ENCODE measurements at regions not wholly inside any gene's neighbourhood (a gene's known extent, or its start where the extent isn't known, plus 50 kb on each side); places are given as distances from the start of the nearest gene placed in this dataset.

GRCh38 chr11:103690356-103690755 lies 346.1 kb upstream of the DDI1 start:
- WGBS, 5 donors: 36 to 98% (median 88%) methylated on average over 1 of the region's 1 CpG
- H3K4me1 ChIP-seq: no peaks in the 10 kb centered on the region
- DNase-seq: no peak
- no peaks in the 10 kb centered on the region for H3K36me3 ChIP-seq
- TF ChIP-seq EP300 (IDR thresholded peaks at IDR 0.05) (no peak), POLR2A (IDR thresholded peaks at IDR 0.05) (no peak), POLR2AphosphoS5 (IDR thresholded peaks at IDR 0.05) (no peak), CTCF (IDR thresholded peaks at IDR 0.05) (no peak)
- intact Hi-C loops (cut with DNase I; ENCODE audit: low total_unique reads): no loop called here
- no peaks in the 10 kb centered on the region for H3K9me3 ChIP-seq
- no peak overlapping the region for H3K4me3 ChIP-seq
- H3K27me3 ChIP-seq: no peaks in the 10 kb centered on the region
- H3K27ac ChIP-seq: no peak overlapping the region

DNA sequence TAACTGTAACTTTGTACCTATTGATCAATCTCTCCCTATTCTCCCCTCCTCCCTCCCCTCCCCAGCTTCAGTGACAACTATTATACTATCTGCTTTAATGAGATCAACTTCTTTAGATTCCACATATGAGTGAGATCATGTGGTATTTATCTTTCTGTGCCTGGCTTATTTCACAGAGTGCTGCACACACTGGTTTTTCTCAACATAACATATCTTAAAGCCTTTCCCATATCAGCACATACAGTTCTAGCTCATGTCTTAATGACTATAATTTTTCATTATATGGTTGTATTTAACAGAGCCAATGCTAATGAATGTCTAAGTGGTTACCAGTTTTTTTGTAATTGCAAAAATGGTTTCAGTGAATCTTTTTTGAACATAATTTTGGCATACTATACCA lies 340.3 kb upstream of the DDI1 start:
- Histone ChIP-seq H3K4me1 (peaks cover 0 to 14% (median 0%) of the 10 kb centered on the region in 4 donors), H3K27me3 (no peaks in the 10 kb centered on the region), H3K36me3 (no peaks in the 10 kb centered on the region), H3K27ac (no peak overlapping the region), H3K4me3 (no peak overlapping the region), H3K9me3 (no peaks in the 10 kb centered on the region)
- DNase-seq: peak in 1 of 2 donors; percentile 40
- no peak for TF ChIP-seq POLR2A (IDR thresholded peaks at IDR 0.05)
- TF ChIP-seq EP300 (IDR thresholded peaks at IDR 0.05): no peak
- TF ChIP-seq CTCF (IDR thresholded peaks at IDR 0.05): no peak
- no peak for TF ChIP-seq POLR2AphosphoS5 (IDR thresholded peaks at IDR 0.05)
- intact Hi-C loops (cut with DNase I; ENCODE audit: low total_unique reads): no loop called here

GRCh38 chr11:103699216-103699615 lies 337.2 kb upstream of the DDI1 start:
- WGBS, 5 donors: 52 to 79% (median 63%) methylated on average over 3 of the region's 3 CpGs
- intact Hi-C loops (cut with DNase I; ENCODE audit: low total_unique reads): no loop called here

GRCh38 chr11:103699656-103700055 lies 336.8 kb upstream of the DDI1 start:
- Histone ChIP-seq H3K9me3 (no peaks in the 10 kb centered on the region), H3K36me3 (no peaks in the 10 kb centered on the region), H3K4me1 (peaks cover 0 to 18% (median 0%) of the 10 kb centered on the region in 4 donors), H3K27ac (no peak overlapping the region), H3K4me3 (no peak overlapping the region), H3K27me3 (no peaks in the 10 kb centered on the region)
- WGBS, 5 donors: 58 to 94% (median 88%) methylated on average over 1 of the region's 1 CpG
- DNase-seq: no peak
- no peak for TF ChIP-seq CTCF (IDR thresholded peaks at IDR 0.05)
- no peak for TF ChIP-seq POLR2AphosphoS5 (IDR thresholded peaks at IDR 0.05)
- no peak for TF ChIP-seq EP300 (IDR thresholded peaks at IDR 0.05)
- TF ChIP-seq POLR2A (IDR thresholded peaks at IDR 0.05): no peak
- intact Hi-C loops (cut with DNase I; ENCODE audit: low total_unique reads): no loop called here

More at GRCh38 chr11:103699216-103699615, 337.2 kb upstream of the DDI1 start:
- Histone ChIP-seq H3K4me3 (no peak overlapping the region), H3K27me3 (no peaks in the 10 kb centered on the region), H3K4me1 (peaks cover 0 to 18% (median 0%) of the 10 kb centered on the region in 4 donors), H3K27ac (no peak overlapping the region), H3K9me3 (no peaks in the 10 kb centered on the region), H3K36me3 (no peaks in the 10 kb centered on the region)
- TF ChIP-seq POLR2A (IDR thresholded peaks at IDR 0.05) (no peak), POLR2AphosphoS5 (IDR thresholded peaks at IDR 0.05) (no peak), EP300 (IDR thresholded peaks at IDR 0.05) (no peak), CTCF (IDR thresholded peaks at IDR 0.05) (no peak)
- DNase-seq: peak in 1 of 2 donors; percentile 5

All from stomach (tissue), 8 donors.